ENCODE measurements at regions not wholly inside any gene's neighbourhood (a gene's known extent, or its start where the extent isn't known, plus 50 kb on each side); places are given as distances from the start of the nearest gene placed in this dataset.
"Not testable (repeated sequence)": the region's sequence is repeated elsewhere in the genome, so short reads cannot be mapped to it uniquely, and the experiment has no call there.

GRCh38 chr13:64568748-64569147 lies 2661.4 kb downstream of the PCDH9 start:
- DNase-seq (ENCODE audit: low read depth, low spot score) (no peak), ATAC-seq (no peak)
- TF ChIP-seq EGR1 (IDR thresholded peaks at IDR 0.05; ENCODE audit: low read depth) (no peak), ZFX (IDR thresholded peaks at IDR 0.05) (no peak), CTCF (IDR thresholded peaks at IDR 0.05 in 2 of 3, conservative IDR thresholded peaks at IDR 0.05 in 1 of 3; ENCODE audit: borderline replicate concordance in 1 of 3, insufficient read depth in 1 of 3, low read depth in 2 of 3, low read length in 2 of 3) (no peak), ELF1 (IDR thresholded peaks at IDR 0.05; ENCODE audit: borderline replicate concordance, low read depth) (no peak), EZH2phosphoT487 (IDR thresholded peaks at IDR 0.05; ENCODE audit: borderline replicate concordance) (no peak), ZNF274 (IDR thresholded peaks at IDR 0.05; ENCODE audit: low read depth, low read length) (no peak), POLR2AphosphoS5 (IDR thresholded peaks at IDR 0.05; ENCODE audit: low read depth, low read length) (no peak), FOSL1 (IDR thresholded peaks at IDR 0.05; ENCODE audit: low read depth) (no peak), CEBPB (IDR thresholded peaks at IDR 0.05; ENCODE audit: low read depth) (no peak), CBX3 (IDR thresholded peaks at IDR 0.05; ENCODE audit: low read depth) (no peak), RAD21 (IDR thresholded peaks at IDR 0.05; ENCODE audit: low read depth) (no peak)
- Histone ChIP-seq H4K20me1 (ENCODE audit: insufficient read depth) (no peaks in the 10 kb centered on the region), H3K9me3 (ENCODE audit: control insufficient read depth in 1 of 2, insufficient read depth in 1 of 2, low read depth in 1 of 2, low read length in 2 of 2) (no peaks in the 10 kb centered on the region), H3K9ac (ENCODE audit: low read length) (no peak overlapping the region), H3K4me1 (ENCODE audit: control insufficient read depth in 1 of 2, insufficient read depth in 2 of 2, low read length in 2 of 2) (no peaks in the 10 kb centered on the region), H3K9me2 (ENCODE audit: insufficient read depth) (no peaks in the 10 kb centered on the region), H3K27me3 (ENCODE audit: insufficient read depth, low read length) (no peaks in the 10 kb centered on the region), H3K79me2 (ENCODE audit: insufficient read depth, low read length) (no peaks in the 10 kb centered on the region), H2AFZ (ENCODE audit: low read depth, low read length, poor library complexity, severe bottlenecking) (no peak overlapping the region), H3K36me3 (ENCODE audit: control insufficient read depth in 1 of 2, insufficient read depth in 2 of 2, low read length in 2 of 2) (no peaks in the 10 kb centered on the region), H3K27ac (ENCODE audit: low read depth, low read length) (no peak overlapping the region), H3K4me2 (ENCODE audit: low read length) (no peak overlapping the region), H3K4me3 (replicated peaks in 1 of 2; ENCODE audit: low read depth in 1 of 2, low read length in 2 of 2) (no peak overlapping the region)
- ChIA-PET CTCF (no interaction called here), POLR2A (no interaction called here), RAD21 (ENCODE audit: low non-redundant PET in 1 of 2, low total read pairs in 2 of 2, uncharacterized antibody in 2 of 2, unreplicated experiment in 2 of 2) (no interaction called here)
- BruUV-seq (replicated peaks), result no TSS peak
- intact Hi-C loops (cut with micrococcal nuclease), result no loop called here

GRCh38 chr13:64558031-64558430 lies 2672.1 kb downstream of the PCDH9 start:
- intact Hi-C loops (cut with micrococcal nuclease); H3K4me3 ChIP-seq (replicated peaks in 1 of 2; ENCODE audit: low read depth in 1 of 2, low read length in 2 of 2); H3K27ac ChIP-seq (ENCODE audit: low read depth, low read length); POLR2A ChIA-PET; CTCF ChIA-PET; H3K4me2 ChIP-seq (ENCODE audit: low read length); RAD21 ChIA-PET (ENCODE audit: low non-redundant PET in 1 of 2, low total read pairs in 2 of 2, uncharacterized antibody in 2 of 2, unreplicated experiment in 2 of 2); H3K36me3 ChIP-seq (ENCODE audit: control insufficient read depth in 1 of 2, insufficient read depth in 2 of 2, low read length in 2 of 2); ATAC-seq; H3K4me1 ChIP-seq (ENCODE audit: control insufficient read depth in 1 of 2, insufficient read depth in 2 of 2, low read length in 2 of 2); H3K79me2 ChIP-seq (ENCODE audit: insufficient read depth, low read length); H3K9me2 ChIP-seq (ENCODE audit: insufficient read depth); H2AFZ ChIP-seq (ENCODE audit: low read depth, low read length, poor library complexity, severe bottlenecking); H4K20me1 ChIP-seq (ENCODE audit: insufficient read depth); H3K9ac ChIP-seq (ENCODE audit: low read length); H3K27me3 ChIP-seq (ENCODE audit: insufficient read depth, low read length); DNase-seq (ENCODE audit: low read depth, low spot score); H3K9me3 ChIP-seq (ENCODE audit: control insufficient read depth in 1 of 2, insufficient read depth in 1 of 2, low read depth in 1 of 2, low read length in 2 of 2); BruUV-seq (replicated peaks): not testable (repeated sequence)

Measured in HCT116 (cell line).